Liver (tissue), 8 donors: ENCODE measurements at regions not wholly inside any gene's neighbourhood (a gene's known extent, or its start where the extent isn't known, plus 50 kb on each side); places are given as distances from the start of the nearest gene placed in this dataset.

ENCODE experiments used
- DNase-seq: peaks from one replicate; pipeline ENCODE4 v3.0.0-alpha.2; 2017; ENCODE audit warnings: low spot score
- H3K27ac ChIP-seq, 2 donors: one replicate each; pipeline ENCODE4 v1.7.0; 2013; ENCODE audit warnings: inconsistent platforms in 2 of 2, low read length in 2 of 2, control low read depth in 1 of 2, low read depth in 1 of 2, mild to moderate bottlenecking in 1 of 2
- H3K27me3 ChIP-seq, 4 donors: one replicate each; pipeline versions ENCODE4 v1.6.1 to v1.7.0; 2013; ENCODE audit warnings: low read length in 3 of 4, inconsistent platforms in 1 of 4, mild to moderate bottlenecking in 1 of 4, moderate library complexity in 1 of 4; ENCODE audit not compliant: control insufficient read depth in 4 of 4, insufficient read depth in 4 of 4
- H3K36me3 ChIP-seq, 4 donors: one replicate each; pipeline versions ENCODE4 v1.6.1 to v1.7.0; 2013; ENCODE audit warnings: low read length in 3 of 4, mild to moderate bottlenecking in 3 of 4, low read depth in 1 of 4, moderate library complexity in 1 of 4; ENCODE audit not compliant: control insufficient read depth in 4 of 4, insufficient read depth in 3 of 4
- H3K4me1 ChIP-seq, 4 donors: one replicate each; pipeline versions ENCODE4 v1.6.1 to v1.7.0; 2013; ENCODE audit warnings: low read length in 3 of 4, mild to moderate bottlenecking in 3 of 4, moderate library complexity in 1 of 4; ENCODE audit not compliant: control insufficient read depth in 4 of 4, insufficient read depth in 4 of 4
- H3K4me3 ChIP-seq, 3 donors: one replicate each; pipeline versions ENCODE4 v1.6.1 to v1.7.0; 2013; ENCODE audit warnings: low read length in 3 of 3, control low read depth in 1 of 3, low read depth in 1 of 3, mild to moderate bottlenecking in 1 of 3
- H3K9ac ChIP-seq, 2 donors: one replicate each; pipeline ENCODE4 v1.7.0; 2013; ENCODE audit warnings: low read length in 2 of 2, mild to moderate bottlenecking in 2 of 2, moderate library complexity in 2 of 2, control low read depth in 1 of 2, low read depth in 1 of 2
- H3K9me3 ChIP-seq, 4 donors: one replicate each; pipeline versions ENCODE4 v1.6.1 to v1.7.0; 2013; ENCODE audit warnings: low read length in 3 of 4; ENCODE audit not compliant: control insufficient read depth in 4 of 4
- EGR1 ChIP-seq, 2 donors: IDR thresholded peaks; 2 replicates each; pipeline ENCODE4 v1.6.1; 2016 to 2018; ENCODE audit warnings: antibody characterized with exemption in 2 of 2, low read depth in 2 of 2
- FOXA1 ChIP-seq: IDR thresholded peaks from 2 replicates; pipeline ENCODE4 v1.6.1; 2016; ENCODE audit warnings: antibody characterized with exemption
- FOXA2 ChIP-seq: IDR thresholded peaks from 2 replicates; pipeline ENCODE4 v1.6.1; 2016; ENCODE audit warnings: antibody characterized with exemption
- GABPA ChIP-seq, 2 donors: IDR thresholded peaks in 1 of 2; conservative IDR thresholded peaks in 1 of 2; 2 replicates each; pipeline ENCODE4 v1.6.1; 2016; ENCODE audit warnings: antibody characterized with exemption in 2 of 2, mild to moderate bottlenecking in 1 of 2, moderate library complexity in 1 of 2
- HNF4A ChIP-seq, 2 donors: conservative IDR thresholded peaks; 2 replicates each; pipeline ENCODE4 v1.6.1; 2016; ENCODE audit warnings: antibody characterized with exemption in 2 of 2, mild to moderate bottlenecking in 2 of 2
- HNF4G ChIP-seq: IDR thresholded peaks from 2 replicates; pipeline ENCODE4 v1.6.1; 2016; ENCODE audit warnings: antibody characterized with exemption
- NR2F2 ChIP-seq: IDR thresholded peaks from 2 replicates; pipeline ENCODE4 v1.6.1; 2016; ENCODE audit warnings: antibody characterized with exemption
- RAD21 ChIP-seq, 2 donors: IDR thresholded peaks; 2 replicates each; pipeline ENCODE4 v1.6.1; 2016; ENCODE audit warnings: antibody characterized with exemption in 2 of 2, mild to moderate bottlenecking in 2 of 2
- YY1 ChIP-seq: IDR thresholded peaks from 2 replicates; pipeline ENCODE4 v1.6.1; 2016; ENCODE audit warnings: antibody characterized with exemption, mild to moderate bottlenecking
- ZBTB33 ChIP-seq: IDR thresholded peaks from 2 replicates; pipeline ENCODE4 v1.6.1; 2016; ENCODE audit warnings: antibody characterized with exemption
- WGBS: extraction: QIAGEN DNeasy Blood & Tissue Kit; methylation state at CpG from one replicate; pipeline ENCODE4 v1.1.7; 2013; 5-methylcytosine and 5-hydroxymethylcytosine counted together
- TF ChIP-seq, protein P1 (sequence below): IDR thresholded peaks from 2 replicates; pipeline ENCODE4 v1.6.1; 2016; ENCODE audit warnings: antibody characterized with exemption, mild to moderate bottlenecking
- TF ChIP-seq, protein P2 (sequence below): IDR thresholded peaks from 2 replicates; pipeline ENCODE4 v1.6.1; 2016; ENCODE audit warnings: antibody characterized with exemption
- TF ChIP-seq, protein P3 (sequence below): fragments of 150-350 bp; IDR thresholded peaks from 2 replicates; pipeline ENCODE4 v1.5.1; 2017; ENCODE audit warnings: improper control_type of control experiment, low read depth, low read length; ENCODE audit not compliant: missing input control
- TF ChIP-seq, protein P4 (sequence below): IDR thresholded peaks from 2 replicates; pipeline ENCODE4 v1.6.1; 2016; ENCODE audit warnings: antibody characterized with exemption
- donor health status: healthy.
- donor health status: healthy.
- donor health status: healthy.
- donor health status: healthy.
- donor health status: healthy.

DNA sequence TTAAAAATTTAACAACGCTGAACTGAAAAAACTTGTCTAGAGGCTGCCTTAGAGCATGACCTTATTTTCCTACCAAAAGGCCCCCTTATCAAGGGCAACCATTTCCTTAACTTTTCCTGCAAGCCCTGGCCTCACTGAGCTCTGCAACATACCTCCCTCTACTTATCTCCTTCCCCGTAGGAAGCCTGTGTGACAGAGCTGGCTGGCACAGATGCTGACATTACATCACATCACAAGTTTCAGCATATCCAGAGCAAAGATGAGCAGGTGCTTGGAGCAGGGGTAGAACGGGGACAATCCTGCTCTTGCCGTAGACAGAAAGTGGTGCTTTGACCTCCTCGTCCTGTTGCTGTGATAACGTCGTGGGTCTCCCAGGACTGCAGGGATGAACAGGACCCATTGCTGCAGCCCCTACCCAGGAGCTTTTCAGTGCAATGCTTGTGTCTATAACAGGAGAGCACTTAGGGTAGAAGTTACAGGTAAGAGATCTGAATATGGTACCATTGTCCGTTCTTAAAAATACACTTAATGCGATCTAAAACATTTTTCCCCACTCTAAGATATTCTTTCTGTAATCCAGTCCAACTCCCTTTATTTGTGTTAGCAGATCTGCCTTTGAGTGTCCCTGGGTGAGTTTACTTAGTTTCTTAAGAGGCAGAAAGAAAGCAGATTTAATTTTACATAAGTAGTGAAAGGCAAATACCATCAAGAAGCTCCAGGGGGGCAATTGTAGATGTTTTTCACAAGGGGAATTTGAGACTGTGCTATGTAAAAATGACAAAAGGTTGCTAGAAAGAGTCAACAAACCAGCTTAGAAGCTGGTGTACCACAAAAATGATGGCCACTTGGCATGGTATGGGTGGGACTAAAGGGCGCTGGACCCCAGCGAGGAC is 101.9 kb upstream of the EFNA5 start:
- H3K27me3 ChIP-seq = peaks cover 0 to 2% (median 0%) of the 10 kb centered on the region in 4 donors
- H3K4me3 ChIP-seq = no peak overlapping the region
- 47% methylated on average over 11 of the region's 11 CpGs for WGBS
- H3K9me3 ChIP-seq = no peaks in the 10 kb centered on the region
- no peaks in the 10 kb centered on the region for H3K36me3 ChIP-seq
- DNase-seq = peak; percentile 46
- no peak overlapping the region for H3K9ac ChIP-seq
- TF ChIP-seq HNF4G (no peak), RAD21 (IDR thresholded peaks at IDR 0.05) (no peak), FOXA2 (no peak), FOXA1 (no peak), GABPA (IDR thresholded peaks at IDR 0.05 in 1 of 2, conservative IDR thresholded peaks at IDR 0.05 in 1 of 2) (no peak), NR2F2 (no peak), ZBTB33 (no peak)
- TF ChIP-seq, protein P1, sequence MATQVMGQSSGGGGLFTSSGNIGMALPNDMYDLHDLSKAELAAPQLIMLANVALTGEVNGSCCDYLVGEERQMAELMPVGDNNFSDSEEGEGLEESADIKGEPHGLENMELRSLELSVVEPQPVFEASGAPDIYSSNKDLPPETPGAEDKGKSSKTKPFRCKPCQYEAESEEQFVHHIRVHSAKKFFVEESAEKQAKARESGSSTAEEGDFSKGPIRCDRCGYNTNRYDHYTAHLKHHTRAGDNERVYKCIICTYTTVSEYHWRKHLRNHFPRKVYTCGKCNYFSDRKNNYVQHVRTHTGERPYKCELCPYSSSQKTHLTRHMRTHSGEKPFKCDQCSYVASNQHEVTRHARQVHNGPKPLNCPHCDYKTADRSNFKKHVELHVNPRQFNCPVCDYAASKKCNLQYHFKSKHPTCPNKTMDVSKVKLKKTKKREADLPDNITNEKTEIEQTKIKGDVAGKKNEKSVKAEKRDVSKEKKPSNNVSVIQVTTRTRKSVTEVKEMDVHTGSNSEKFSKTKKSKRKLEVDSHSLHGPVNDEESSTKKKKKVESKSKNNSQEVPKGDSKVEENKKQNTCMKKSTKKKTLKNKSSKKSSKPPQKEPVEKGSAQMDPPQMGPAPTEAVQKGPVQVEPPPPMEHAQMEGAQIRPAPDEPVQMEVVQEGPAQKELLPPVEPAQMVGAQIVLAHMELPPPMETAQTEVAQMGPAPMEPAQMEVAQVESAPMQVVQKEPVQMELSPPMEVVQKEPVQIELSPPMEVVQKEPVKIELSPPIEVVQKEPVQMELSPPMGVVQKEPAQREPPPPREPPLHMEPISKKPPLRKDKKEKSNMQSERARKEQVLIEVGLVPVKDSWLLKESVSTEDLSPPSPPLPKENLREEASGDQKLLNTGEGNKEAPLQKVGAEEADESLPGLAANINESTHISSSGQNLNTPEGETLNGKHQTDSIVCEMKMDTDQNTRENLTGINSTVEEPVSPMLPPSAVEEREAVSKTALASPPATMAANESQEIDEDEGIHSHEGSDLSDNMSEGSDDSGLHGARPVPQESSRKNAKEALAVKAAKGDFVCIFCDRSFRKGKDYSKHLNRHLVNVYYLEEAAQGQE = no peak
- TF ChIP-seq, protein P2, sequence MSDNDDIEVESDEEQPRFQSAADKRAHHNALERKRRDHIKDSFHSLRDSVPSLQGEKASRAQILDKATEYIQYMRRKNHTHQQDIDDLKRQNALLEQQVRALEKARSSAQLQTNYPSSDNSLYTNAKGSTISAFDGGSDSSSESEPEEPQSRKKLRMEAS = no peak
- H3K27ac ChIP-seq = no peak overlapping the region
- H3K4me1 ChIP-seq = no peaks in the 10 kb centered on the region

GRCh38 chr5:107771926-107772325 is 101.2 kb upstream of the EFNA5 start:
- Histone ChIP-seq H3K27ac (no peak overlapping the region), H3K27me3 (peaks cover 0 to 2% (median 0%) of the 10 kb centered on the region in 4 donors), H3K4me3 (no peak overlapping the region), H3K4me1 (no peaks in the 10 kb centered on the region), H3K9me3 (no peaks in the 10 kb centered on the region), H3K36me3 (no peaks in the 10 kb centered on the region), H3K9ac (no peak overlapping the region)
- DNase-seq = no peak
- no peak for TF ChIP-seq FOXA1
- no peak for TF ChIP-seq RAD21 (IDR thresholded peaks at IDR 0.05)

DNA sequence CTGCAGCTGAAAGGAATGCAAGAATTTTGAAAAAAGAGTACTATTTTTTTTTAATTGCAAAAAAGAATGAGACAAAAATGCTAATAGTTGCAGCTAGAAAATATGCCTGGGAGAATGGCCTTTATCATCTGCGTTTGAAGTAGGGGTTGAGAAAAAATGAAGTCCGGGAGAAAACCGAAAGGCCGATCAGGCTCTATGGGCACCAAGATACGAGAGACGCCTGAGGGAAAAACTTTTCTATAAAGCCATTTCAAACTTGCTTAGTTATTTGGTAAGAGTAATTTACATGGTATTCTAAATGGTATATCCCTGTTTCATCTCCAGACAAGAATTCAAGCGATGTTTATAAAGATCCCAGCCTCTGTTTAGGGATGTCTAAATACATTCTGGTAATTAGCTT is 99.3 kb upstream of the EFNA5 start:
- H3K9me3 ChIP-seq = no peaks in the 10 kb centered on the region
- peaks cover 0 to 2% (median 0%) of the 10 kb centered on the region in 4 donors for H3K27me3 ChIP-seq
- no peak overlapping the region for H3K27ac ChIP-seq
- WGBS = 84% methylated on average over 7 of the region's 7 CpGs
- no peak for DNase-seq
- no peaks in the 10 kb centered on the region for H3K4me1 ChIP-seq
- H3K36me3 ChIP-seq = no peaks in the 10 kb centered on the region
- no peak overlapping the region for H3K9ac ChIP-seq
- no peak overlapping the region for H3K4me3 ChIP-seq
- TF ChIP-seq, protein P1 = no peak
- TF ChIP-seq, protein P3, sequence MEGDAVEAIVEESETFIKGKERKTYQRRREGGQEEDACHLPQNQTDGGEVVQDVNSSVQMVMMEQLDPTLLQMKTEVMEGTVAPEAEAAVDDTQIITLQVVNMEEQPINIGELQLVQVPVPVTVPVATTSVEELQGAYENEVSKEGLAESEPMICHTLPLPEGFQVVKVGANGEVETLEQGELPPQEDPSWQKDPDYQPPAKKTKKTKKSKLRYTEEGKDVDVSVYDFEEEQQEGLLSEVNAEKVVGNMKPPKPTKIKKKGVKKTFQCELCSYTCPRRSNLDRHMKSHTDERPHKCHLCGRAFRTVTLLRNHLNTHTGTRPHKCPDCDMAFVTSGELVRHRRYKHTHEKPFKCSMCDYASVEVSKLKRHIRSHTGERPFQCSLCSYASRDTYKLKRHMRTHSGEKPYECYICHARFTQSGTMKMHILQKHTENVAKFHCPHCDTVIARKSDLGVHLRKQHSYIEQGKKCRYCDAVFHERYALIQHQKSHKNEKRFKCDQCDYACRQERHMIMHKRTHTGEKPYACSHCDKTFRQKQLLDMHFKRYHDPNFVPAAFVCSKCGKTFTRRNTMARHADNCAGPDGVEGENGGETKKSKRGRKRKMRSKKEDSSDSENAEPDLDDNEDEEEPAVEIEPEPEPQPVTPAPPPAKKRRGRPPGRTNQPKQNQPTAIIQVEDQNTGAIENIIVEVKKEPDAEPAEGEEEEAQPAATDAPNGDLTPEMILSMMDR = no peak
- TF ChIP-seq NR2F2 (no peak), EGR1 (IDR thresholded peaks at IDR 0.05; ENCODE audit: low read depth in 2 of 2) (no peak), GABPA (IDR thresholded peaks at IDR 0.05 in 1 of 2, conservative IDR thresholded peaks at IDR 0.05 in 1 of 2) (no peak), HNF4A (conservative IDR thresholded peaks at IDR 0.05) (no peak), YY1 (no peak), FOXA1 (no peak), RAD21 (IDR thresholded peaks at IDR 0.05) (no peak)
- TF ChIP-seq, protein P4, sequence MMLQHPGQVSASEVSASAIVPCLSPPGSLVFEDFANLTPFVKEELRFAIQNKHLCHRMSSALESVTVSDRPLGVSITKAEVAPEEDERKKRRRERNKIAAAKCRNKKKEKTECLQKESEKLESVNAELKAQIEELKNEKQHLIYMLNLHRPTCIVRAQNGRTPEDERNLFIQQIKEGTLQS = no peak
